Progenitor cell of endocrine pancreas (in vitro differentiated cells): ENCODE measurements at regions not wholly inside any gene's neighbourhood (a gene's known extent, or its start where the extent isn't known, plus 50 kb on each side); places are given as distances from the start of the nearest gene placed in this dataset.
A peak's percentile ranks its signal among the peaks of the same experiment; 100 is the strongest.

Source experiments
- DNase-seq: peaks from one replicate; pipeline ENCODE4 v3.0.0; 2021; ENCODE audit warnings: low spot score; ENCODE audit not compliant: unreplicated experiment
- H3K27ac Mint-ChIP-seq: 2 replicates; pipeline ENCODE4 v1.8.0; 2021; ENCODE audit warnings: mild to moderate bottlenecking, moderate library complexity, mixed read lengths
- H3K27me3 Mint-ChIP-seq: 2 replicates; pipeline ENCODE4 v1.8.0; 2021; ENCODE audit warnings: mixed read lengths
- H3K36me3 Mint-ChIP-seq: 2 replicates; pipeline ENCODE4 v1.8.0; 2022; ENCODE audit warnings: mixed read lengths; ENCODE audit not compliant: insufficient read depth
- H3K4me1 Mint-ChIP-seq: 2 replicates; pipeline ENCODE4 v1.8.0; 2021; ENCODE audit warnings: low read depth, mixed read lengths
- H3K4me3 Mint-ChIP-seq: 2 replicates; pipeline ENCODE4 v1.8.0; 2021; ENCODE audit warnings: low read depth, mild to moderate bottlenecking, moderate library complexity, mixed read lengths
- H3K9me3 Mint-ChIP-seq: 2 replicates; pipeline ENCODE4 v1.8.0; 2021; ENCODE audit warnings: low read depth, mixed read lengths
- CTCF ChIP-seq: fragments of 200-600 bp; sonication (generic); IDR thresholded peaks from one replicate; pipeline ENCODE4 v1.5.0; 2021; ENCODE audit warnings: antibody characterized with exemption, mild to moderate bottlenecking; ENCODE audit not compliant: unreplicated experiment

- TF ChIP-seq CTCF, result no peak
- H3K27me3 Mint-ChIP-seq, result no peaks in the 10 kb centered on the region
- peaks cover 6% of the 10 kb centered on the region for H3K9me3 Mint-ChIP-seq
- H3K27ac Mint-ChIP-seq, result peak overlapping the region; percentile 76
- no peak for DNase-seq
- H3K36me3 Mint-ChIP-seq, result no peaks in the 10 kb centered on the region
- H3K4me1 Mint-ChIP-seq, result peaks cover 30% of the 10 kb centered on the region
- H3K4me3 Mint-ChIP-seq, result no peak overlapping the region
Observed at GRCh38 chr12:90355711-90356355, 599.1 kb downstream of the CCER1 start.

- Mint-ChIP-seq H3K4me3 (no peak overlapping the region), H3K36me3 (no peaks in the 10 kb centered on the region), H3K4me1 (peaks cover 15% of the 10 kb centered on the region), H3K27me3 (no peaks in the 10 kb centered on the region), H3K27ac (no peak overlapping the region), H3K9me3 (peaks cover 10% of the 10 kb centered on the region)
- DNase-seq, result no peak
- no peak for TF ChIP-seq CTCF
Observed at GRCh38 chr12:90343966-90344365, 611.0 kb downstream of the CCER1 start.

GRCh38 chr12:90342081-90342480 lies 612.9 kb downstream of the CCER1 start:
- no peak overlapping the region for H3K27ac Mint-ChIP-seq
- peaks cover 21% of the 10 kb centered on the region for H3K4me1 Mint-ChIP-seq
- no peak for TF ChIP-seq CTCF
- no peak overlapping the region for H3K4me3 Mint-ChIP-seq
- DNase-seq, result no peak
- no peaks in the 10 kb centered on the region for H3K36me3 Mint-ChIP-seq
- peaks cover 10% of the 10 kb centered on the region for H3K9me3 Mint-ChIP-seq
- no peaks in the 10 kb centered on the region for H3K27me3 Mint-ChIP-seq

GRCh38 chr12:90339837-90340236 lies 615.1 kb downstream of the CCER1 start:
- Mint-ChIP-seq H3K27me3 (no peaks in the 10 kb centered on the region), H3K4me1 (peaks cover 22% of the 10 kb centered on the region), H3K9me3 (no peaks in the 10 kb centered on the region), H3K27ac (no peak overlapping the region), H3K4me3 (no peak overlapping the region), H3K36me3 (no peaks in the 10 kb centered on the region)
- TF ChIP-seq CTCF, result no peak
- no peak for DNase-seq

- no peak for DNase-seq
- Mint-ChIP-seq H3K4me3 (no peak overlapping the region), H3K4me1 (peaks cover 22% of the 10 kb centered on the region), H3K27ac (no peak overlapping the region), H3K27me3 (no peaks in the 10 kb centered on the region), H3K36me3 (no peaks in the 10 kb centered on the region), H3K9me3 (no peaks in the 10 kb centered on the region)
- TF ChIP-seq CTCF, result no peak
Observed at GRCh38 chr12:90338365-90338764, 616.6 kb downstream of the CCER1 start.
